ACC112 (cell line): ENCODE measurements at regions not wholly inside any gene's neighbourhood (a gene's known extent, or its start where the extent isn't known, plus 50 kb on each side); places are given as distances from the start of the nearest gene placed in this dataset.
A peak's percentile ranks its signal among the peaks of the same experiment; 100 is the strongest.
"Not testable (repeated sequence)": the region's sequence is repeated elsewhere in the genome, so short reads cannot be mapped to it uniquely, and the experiment has no call there.

Experiments used
- H2AFZ ChIP-seq: fragments of 200-600 bp; sonication (generic); one replicate; pipeline ENCODE4 v1.6.0; 2017; ENCODE audit warnings: antibody characterized with exemption, low read length; ENCODE audit not compliant: unreplicated experiment
- H3K27ac ChIP-seq: fragments of 200-600 bp; sonication (generic); 2 replicates; pipeline ENCODE4 v1.5.1; 2014; ENCODE audit warnings: low read depth, mild to moderate bottlenecking, antibody characterized with exemption, low read length, moderate library complexity
- H3K27me3 ChIP-seq: fragments of 200-600 bp; sonication (generic); 2 replicates; pipeline ENCODE4 v1.6.1; 2014; ENCODE audit warnings: mild to moderate bottlenecking, antibody characterized with exemption, low read length, moderate library complexity, mixed read lengths; ENCODE audit not compliant: insufficient read depth
- H3K36me3 ChIP-seq: fragments of 200-600 bp; sonication (generic); 2 replicates; pipeline ENCODE4 v1.6.1; 2016; ENCODE audit warnings: mild to moderate bottlenecking, antibody characterized with exemption, low read length, moderate library complexity, mixed read lengths; ENCODE audit not compliant: insufficient read depth
- H3K4me1 ChIP-seq: fragments of 200-600 bp; sonication (generic); one replicate; pipeline ENCODE4 v1.6.1; 2016; ENCODE audit warnings: low read length, mixed read lengths; ENCODE audit not compliant: insufficient read depth, unreplicated experiment, control insufficient read depth
- H3K4me3 ChIP-seq: fragments of 200-600 bp; sonication (generic); 2 replicates; pipeline ENCODE4 v1.5.1; 2014; ENCODE audit warnings: mild to moderate bottlenecking, low read depth, low read length
- H3K79me2 ChIP-seq: fragments of 200-600 bp; sonication (generic); one replicate; pipeline ENCODE4 v1.6.0; 2016; ENCODE audit warnings: low read length; ENCODE audit not compliant: control insufficient read depth, unreplicated experiment, insufficient read depth

GRCh38 chr4:60709061-60709460 lies 491.1 kb upstream of the ADGRL3 start:
- Histone ChIP-seq H3K4me3 (no peak overlapping the region), H2AFZ (no peak overlapping the region), H3K27ac (no peak overlapping the region), H3K36me3 (no peaks in the 10 kb centered on the region), H3K79me2 (no peaks in the 10 kb centered on the region), H3K4me1 (no peaks in the 10 kb centered on the region), H3K27me3 (no peaks in the 10 kb centered on the region)

GRCh38 chr4:60718874-60719273 lies 481.3 kb upstream of the ADGRL3 start:
- Histone ChIP-seq H3K36me3 (no peaks in the 10 kb centered on the region), H3K4me1 (peaks cover 6% of the 10 kb centered on the region), H3K4me3 (no peak overlapping the region), H2AFZ (no peak overlapping the region), H3K79me2 (no peaks in the 10 kb centered on the region), H3K27ac (no peak overlapping the region), H3K27me3 (no peaks in the 10 kb centered on the region)

GRCh38 chr4:60721685-60722084 lies 478.4 kb upstream of the ADGRL3 start:
- Histone ChIP-seq H3K27me3 (no peaks in the 10 kb centered on the region), H2AFZ (peak overlapping the region; percentile 89), H3K4me1 (peaks cover 24% of the 10 kb centered on the region), H3K36me3 (no peaks in the 10 kb centered on the region), H3K4me3 (no peak overlapping the region), H3K79me2 (no peaks in the 10 kb centered on the region), H3K27ac (no peak overlapping the region)

GRCh38 chr4:60723796-60724195 lies 476.3 kb upstream of the ADGRL3 start:
- no peaks in the 10 kb centered on the region for H3K79me2 ChIP-seq
- H3K36me3 ChIP-seq = no peaks in the 10 kb centered on the region
- peaks cover 25% of the 10 kb centered on the region for H3K4me1 ChIP-seq
- H3K27ac ChIP-seq = peak overlapping the region; percentile 83
- no peak overlapping the region for H3K4me3 ChIP-seq
- peak overlapping the region; percentile 77 for H2AFZ ChIP-seq
- no peaks in the 10 kb centered on the region for H3K27me3 ChIP-seq

GRCh38 chr4:60724623-60725022 lies 475.5 kb upstream of the ADGRL3 start:
- Histone ChIP-seq H3K4me3 (no peak overlapping the region), H3K4me1 (peaks cover 33% of the 10 kb centered on the region), H2AFZ (peak overlapping the region; percentile 77), H3K79me2 (no peaks in the 10 kb centered on the region), H3K27ac (peak overlapping the region; percentile 83), H3K27me3 (no peaks in the 10 kb centered on the region), H3K36me3 (no peaks in the 10 kb centered on the region)

GRCh38 chr4:60726779-60727178 lies 473.3 kb upstream of the ADGRL3 start:
- Histone ChIP-seq H3K4me1 (peaks cover 33% of the 10 kb centered on the region), H3K4me3 (no peak overlapping the region), H3K27me3 (no peaks in the 10 kb centered on the region), H2AFZ (no peak overlapping the region), H3K27ac (no peak overlapping the region), H3K36me3 (no peaks in the 10 kb centered on the region), H3K79me2 (no peaks in the 10 kb centered on the region)

GRCh38 chr4:60729194-60729593 lies 470.9 kb upstream of the ADGRL3 start:
- H3K36me3 ChIP-seq = no peaks in the 10 kb centered on the region
- H2AFZ ChIP-seq = no peak overlapping the region
- H3K4me1 ChIP-seq = peaks cover 24% of the 10 kb centered on the region
- no peak overlapping the region for H3K4me3 ChIP-seq
- H3K79me2 ChIP-seq = no peaks in the 10 kb centered on the region
- no peaks in the 10 kb centered on the region for H3K27me3 ChIP-seq
- H3K27ac ChIP-seq = peak overlapping the region; percentile 36

GRCh38 chr4:60729764-60730163 lies 470.4 kb upstream of the ADGRL3 start:
- H2AFZ ChIP-seq, H3K4me3 ChIP-seq, H3K36me3 ChIP-seq, H3K79me2 ChIP-seq, H3K27me3 ChIP-seq: not testable (repeated sequence)
- Histone ChIP-seq H3K4me1 (peaks cover 19% of the 10 kb centered on the region), H3K27ac (peak overlapping the region; percentile 36)

GRCh38 chr4:60737858-60738257 lies 462.3 kb upstream of the ADGRL3 start:
- Histone ChIP-seq H3K4me1 (peaks cover 6% of the 10 kb centered on the region), H3K27ac (peak overlapping the region; percentile 40), H3K36me3 (no peaks in the 10 kb centered on the region), H3K27me3 (no peaks in the 10 kb centered on the region), H2AFZ (no peak overlapping the region), H3K79me2 (no peaks in the 10 kb centered on the region), H3K4me3 (peak overlapping the region; percentile 51; the same call in 1 of the 2 replicates)

GRCh38 chr4:60743654-60744053 lies 456.5 kb upstream of the ADGRL3 start:
- H2AFZ ChIP-seq = peak overlapping the region; percentile 9
- H3K27me3 ChIP-seq = no peaks in the 10 kb centered on the region
- no peaks in the 10 kb centered on the region for H3K4me1 ChIP-seq
- H3K79me2 ChIP-seq = no peaks in the 10 kb centered on the region
- H3K4me3 ChIP-seq = no peak overlapping the region
- no peak overlapping the region for H3K27ac ChIP-seq
- H3K36me3 ChIP-seq = no peaks in the 10 kb centered on the region

- Histone ChIP-seq H3K79me2 (no peaks in the 10 kb centered on the region), H3K36me3 (no peaks in the 10 kb centered on the region), H3K4me1 (no peaks in the 10 kb centered on the region), H3K27me3 (no peaks in the 10 kb centered on the region), H2AFZ (peak overlapping the region; percentile 9), H3K4me3 (no peak overlapping the region), H3K27ac (no peak overlapping the region)
These were observed 455.4 kb upstream of the ADGRL3 start for GRCh38 chr4:60744767-60745166.
